Erythroblast (primary cell): ENCODE measurements at regions not wholly inside any gene's neighbourhood (a gene's known extent, or its start where the extent isn't known, plus 50 kb on each side); places are given as distances from the start of the nearest gene placed in this dataset.

Experiments
- DNase-seq, 2 experiments: peaks; one replicate each; lab custom pipeline; 2025; lab: John Stamatoyannopoulos, UW
- GATA1 ChIP-seq: IDR thresholded peaks from 2 replicates; pipeline ENCODE4 v1.6.1; 2011; ENCODE audit warnings: low read depth, mild to moderate bottlenecking, control low read depth, low read length, moderate library complexity
- POLR2A ChIP-seq: IDR thresholded peaks from 2 replicates; pipeline ENCODE4 v1.6.1; 2011; ENCODE audit warnings: mild to moderate bottlenecking, low read length

DNA sequence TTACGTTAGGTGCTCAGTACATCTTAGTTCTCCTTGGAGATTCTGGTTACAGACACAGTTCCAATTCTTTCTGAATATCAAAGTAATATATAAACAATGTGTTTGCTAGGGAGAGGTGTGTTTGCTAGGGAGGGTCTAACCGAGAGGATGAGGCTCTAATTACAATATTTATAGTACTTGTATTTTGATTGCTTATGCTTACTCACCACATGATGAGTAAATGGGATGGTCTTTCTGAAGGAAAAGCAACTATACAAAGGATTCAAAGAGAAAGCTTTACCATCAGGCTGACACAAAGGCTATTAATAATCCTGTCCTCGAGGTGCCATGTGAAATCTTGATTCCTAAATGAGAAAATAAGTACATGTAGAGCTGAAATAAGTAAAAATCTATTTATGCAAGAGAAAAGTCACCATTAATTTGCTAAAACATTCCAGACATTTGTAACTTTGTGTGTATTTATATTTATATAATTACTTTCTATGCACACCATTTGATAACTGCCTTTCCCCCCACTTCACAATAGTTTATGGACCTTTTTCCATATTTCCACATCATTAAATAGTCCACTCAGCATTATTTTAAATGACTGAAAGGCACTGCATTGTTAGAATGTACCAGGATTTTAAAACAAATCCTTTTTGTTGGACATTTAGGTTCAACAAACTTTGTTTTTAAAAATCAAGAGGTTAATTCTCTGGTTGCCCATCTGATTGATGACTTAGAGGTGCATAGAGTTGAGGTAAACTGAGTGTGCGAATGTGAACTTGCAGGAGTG is 94.5 kb upstream of the FN1 start:
- DNase-seq: no peak
- TF ChIP-seq POLR2A (no peak), GATA1 (no peak)

DNA sequence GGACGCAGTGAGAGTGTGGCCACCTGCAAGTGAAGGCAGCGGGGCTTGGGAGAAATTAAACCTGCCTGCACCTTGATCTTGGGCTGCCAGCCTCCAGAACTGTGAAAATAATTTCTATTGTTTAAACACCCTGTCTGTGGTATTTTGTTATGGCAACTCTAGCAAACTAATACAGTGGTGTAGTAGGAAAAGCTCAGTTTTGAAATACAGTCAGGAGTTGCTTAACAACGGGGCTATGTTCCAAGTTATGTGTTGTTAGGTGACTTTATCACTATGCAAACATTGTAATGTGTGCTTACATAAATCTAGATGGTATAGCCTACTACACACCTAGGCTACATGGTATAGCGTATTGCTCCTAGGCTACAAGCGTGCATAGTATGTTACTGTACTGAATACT is 93.4 kb upstream of the FN1 start:
- DNase-seq: no peak
- TF ChIP-seq POLR2A (no peak), GATA1 (no peak)

DNA sequence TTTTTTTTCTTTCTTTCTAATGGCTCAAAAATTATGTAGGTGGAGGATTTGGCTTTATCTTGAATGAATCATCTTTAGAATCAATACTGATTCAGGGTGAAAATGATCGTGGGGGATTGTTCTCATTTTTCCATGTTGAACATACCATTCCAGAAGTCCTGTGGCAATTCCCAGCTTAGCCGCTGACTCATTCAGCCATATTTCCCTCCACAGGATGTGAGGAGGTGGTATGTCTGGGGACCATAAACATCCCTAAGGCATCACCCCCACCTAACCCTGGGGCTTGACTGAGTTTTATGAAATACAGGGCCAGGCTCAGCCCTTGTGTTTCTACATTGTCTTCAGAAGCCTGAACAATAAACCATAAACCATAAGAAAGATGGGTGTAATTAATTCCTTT is 92.7 kb upstream of the FN1 start:
- no peak for TF ChIP-seq POLR2A
- no peak for TF ChIP-seq GATA1
- DNase-seq: no peak

DNA sequence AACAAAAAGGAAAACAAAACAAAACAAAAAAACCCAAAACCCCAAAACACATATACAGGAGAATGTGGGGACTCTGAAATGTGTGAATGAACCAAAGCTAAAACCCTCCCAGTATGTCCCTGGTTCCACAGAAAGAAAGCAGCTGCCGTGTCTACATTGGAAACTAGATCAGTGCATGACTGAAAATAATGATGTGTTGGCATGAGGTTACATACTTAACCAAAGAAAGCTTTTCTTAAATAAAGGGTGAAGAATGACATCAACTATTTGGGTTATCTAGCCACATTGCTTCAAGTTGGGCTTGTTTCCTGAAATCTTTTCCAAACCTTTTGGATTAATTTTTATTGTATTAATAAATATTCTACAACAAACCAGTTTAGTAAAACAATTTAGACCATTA is 91.9 kb upstream of the FN1 start:
- TF ChIP-seq POLR2A (no peak), GATA1 (no peak)
- DNase-seq: no peak

DNA sequence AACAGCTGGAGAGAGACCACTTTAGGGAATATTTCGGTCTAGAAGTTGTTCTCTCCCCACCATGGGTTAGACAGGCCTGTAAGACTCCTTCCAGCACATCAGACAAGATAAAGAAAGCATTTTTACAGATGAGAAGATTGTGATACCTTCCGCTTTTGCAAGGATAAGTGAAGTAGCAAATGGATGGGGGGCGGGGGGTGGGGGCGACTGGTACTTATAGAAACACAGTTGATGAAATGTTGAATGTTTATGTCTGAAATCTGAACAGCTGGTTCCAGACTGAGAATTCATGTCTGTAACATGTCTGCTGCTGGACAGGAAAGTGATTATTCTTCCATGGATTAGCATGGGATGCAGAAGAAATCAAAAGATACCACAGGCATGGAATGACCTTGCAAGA is 90.5 kb upstream of the FN1 start:
- DNase-seq: no peak
- TF ChIP-seq GATA1 (no peak), POLR2A (no peak)

DNA sequence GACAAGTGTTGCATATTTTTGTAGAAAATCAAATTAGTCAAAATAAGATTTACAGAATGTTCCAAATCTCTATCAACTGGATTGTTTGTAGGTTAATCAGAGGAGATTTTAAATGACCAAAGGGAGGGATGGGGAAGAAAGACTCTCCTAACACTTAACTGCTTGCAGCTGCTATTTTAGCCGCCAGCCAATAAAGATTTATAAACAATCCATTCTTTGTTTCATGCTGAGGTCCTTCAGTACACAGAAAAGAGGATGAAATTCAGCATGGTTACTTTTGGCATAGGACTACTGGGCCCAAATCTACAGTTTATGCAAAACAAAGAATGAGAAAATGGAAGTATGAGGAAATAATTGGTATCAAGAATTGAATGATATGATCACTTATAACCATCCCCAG is 86.4 kb upstream of the FN1 start:
- TF ChIP-seq POLR2A (no peak), GATA1 (no peak)
- no peak for DNase-seq

DNA sequence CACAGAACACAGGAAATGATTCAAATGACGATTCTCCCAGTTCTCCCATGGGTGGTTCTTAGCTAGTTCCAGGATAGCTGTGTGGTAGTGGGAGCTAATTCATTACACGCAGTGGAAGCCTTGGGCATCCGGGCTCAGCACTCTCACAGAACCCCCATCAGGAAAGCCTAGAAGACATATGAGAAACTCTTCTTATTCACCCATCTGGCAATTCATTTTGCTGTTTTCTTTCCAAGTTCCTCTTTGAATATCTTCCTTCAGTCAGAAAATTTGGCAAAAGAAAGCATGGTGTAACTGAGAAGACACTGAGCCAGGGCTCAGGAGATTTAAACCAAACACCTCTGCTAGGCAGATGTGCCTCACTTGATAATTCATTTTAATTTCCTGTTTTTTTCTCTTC is 85.2 kb upstream of the FN1 start:
- no peak for TF ChIP-seq GATA1
- DNase-seq: no peak

DNA sequence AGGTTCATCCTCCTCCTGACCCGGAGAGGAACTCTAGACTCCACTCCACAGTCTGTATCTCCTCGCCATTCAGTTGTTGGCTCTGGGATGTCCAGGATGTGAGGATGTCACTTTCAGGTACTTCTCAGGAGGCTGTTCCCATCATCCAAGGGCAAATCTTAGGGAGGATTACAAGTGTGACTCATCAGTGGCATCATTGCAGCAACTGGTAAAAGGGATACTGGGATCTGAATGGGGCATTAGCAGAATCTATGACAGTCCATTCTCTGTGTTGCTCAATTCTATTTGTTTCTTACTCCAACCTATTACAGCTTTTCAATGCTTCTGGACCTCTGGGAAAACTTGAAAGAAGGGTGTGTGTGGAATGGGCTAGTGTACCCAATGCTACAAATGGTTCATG is 81.5 kb upstream of the FN1 start:
- DNase-seq: no peak
- TF ChIP-seq POLR2A: no peak
- TF ChIP-seq GATA1: no peak

DNA sequence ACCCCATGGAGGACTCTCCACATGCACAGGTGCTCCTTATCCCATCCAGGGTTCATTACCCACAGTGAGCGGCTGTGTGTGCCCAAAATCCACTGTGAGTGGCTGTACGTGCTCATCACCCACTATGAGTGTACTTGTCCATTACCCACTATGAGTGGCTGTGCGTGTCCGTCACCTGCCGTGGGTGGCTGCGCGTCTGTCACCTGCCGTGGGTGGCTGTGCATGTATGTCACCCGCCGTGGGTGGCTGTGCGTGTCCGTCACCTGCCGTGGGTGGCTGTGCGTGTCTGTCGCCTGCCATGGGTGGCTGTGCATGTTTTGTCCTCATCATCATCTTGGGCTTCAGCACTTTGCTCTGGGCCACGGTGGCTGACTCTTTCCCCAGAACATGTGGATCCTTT is 78.6 kb upstream of the FN1 start:
- TF ChIP-seq GATA1 (no peak), POLR2A (no peak)
- no peak for DNase-seq

DNA sequence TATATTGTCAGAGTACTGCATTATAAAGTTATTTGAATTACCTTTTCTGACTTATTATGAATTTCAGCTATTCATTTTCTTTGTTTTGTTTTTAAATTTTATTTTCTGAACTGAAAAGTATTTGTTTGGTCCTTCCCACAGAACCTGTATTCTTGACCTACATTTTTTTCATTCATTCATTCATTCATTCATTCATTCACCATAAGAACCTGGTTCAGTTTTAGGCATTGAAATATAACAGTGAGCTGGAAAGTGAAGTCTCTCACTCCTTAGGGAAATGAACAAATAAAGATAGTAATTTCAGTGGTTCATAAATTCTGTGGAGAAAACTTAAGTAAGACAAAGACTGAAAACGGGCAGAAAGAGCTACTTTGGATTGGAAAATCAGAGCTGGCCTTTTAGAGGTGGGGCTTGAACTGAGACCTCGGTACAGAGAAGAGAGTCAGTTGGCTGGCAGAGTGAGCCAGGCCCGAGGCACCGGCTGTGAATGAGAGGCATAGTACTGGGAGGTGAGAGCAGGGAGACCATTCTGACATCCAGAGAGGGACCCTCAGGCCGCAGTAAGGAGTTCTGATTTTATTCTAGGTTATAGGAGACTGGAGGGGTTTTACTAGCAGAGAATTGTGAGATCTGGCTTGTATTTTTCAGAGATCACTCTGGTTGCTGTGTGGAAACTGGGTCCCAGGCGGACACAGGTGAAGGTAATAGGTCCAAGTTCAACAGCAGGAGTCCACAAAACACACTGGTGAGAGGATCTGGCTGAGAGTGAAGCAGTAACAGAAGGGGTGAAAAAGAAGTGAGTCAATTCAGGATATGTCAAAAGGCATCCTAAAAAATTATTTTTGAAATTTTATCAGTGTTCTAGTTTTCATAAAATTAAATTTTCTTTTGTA is 75.8 kb upstream of the FN1 start:
- no peak for TF ChIP-seq GATA1
- no peak for TF ChIP-seq POLR2A
- DNase-seq: no peak

DNA sequence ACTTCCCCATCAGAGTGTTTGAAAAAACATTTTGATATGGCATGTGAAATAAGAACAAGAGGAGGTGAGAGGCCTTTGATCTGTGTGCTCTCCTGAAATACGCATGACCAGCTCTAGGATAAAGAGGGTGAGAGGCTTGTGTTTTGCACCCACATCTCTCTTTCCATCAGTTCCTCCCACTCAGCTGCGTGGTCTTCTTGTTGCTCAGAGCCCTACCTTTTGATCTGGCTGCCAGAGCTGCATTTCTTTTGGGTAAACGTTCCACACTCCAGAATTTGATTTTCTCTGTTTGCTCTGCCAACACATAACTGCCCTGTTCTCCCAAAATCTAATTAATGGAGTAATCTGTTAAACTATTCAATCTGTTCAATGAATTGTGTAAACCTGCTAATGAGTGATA is 72.0 kb upstream of the FN1 start:
- DNase-seq: no peak
- TF ChIP-seq POLR2A (no peak), GATA1 (no peak)

DNA sequence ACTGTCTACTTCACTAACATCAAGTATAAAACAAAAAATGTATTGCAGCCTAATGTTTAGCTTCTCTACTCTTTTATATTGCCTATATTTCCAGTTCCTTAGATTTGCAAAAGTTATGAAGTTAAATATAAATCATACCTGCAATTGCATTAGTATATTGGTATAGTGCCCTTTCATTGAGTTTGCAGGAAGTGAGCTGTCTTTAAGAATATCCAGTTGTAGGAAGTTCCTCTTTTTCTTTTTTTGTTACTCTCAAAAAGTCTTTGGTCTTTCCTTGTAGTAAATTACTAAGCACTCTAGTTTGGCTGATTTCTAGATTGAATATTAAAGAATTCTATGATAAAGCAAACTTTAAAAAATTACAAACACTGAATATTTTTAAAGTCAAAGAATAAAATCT is 71.3 kb upstream of the FN1 start:
- no peak for TF ChIP-seq POLR2A
- TF ChIP-seq GATA1: no peak
- DNase-seq: no peak

DNA sequence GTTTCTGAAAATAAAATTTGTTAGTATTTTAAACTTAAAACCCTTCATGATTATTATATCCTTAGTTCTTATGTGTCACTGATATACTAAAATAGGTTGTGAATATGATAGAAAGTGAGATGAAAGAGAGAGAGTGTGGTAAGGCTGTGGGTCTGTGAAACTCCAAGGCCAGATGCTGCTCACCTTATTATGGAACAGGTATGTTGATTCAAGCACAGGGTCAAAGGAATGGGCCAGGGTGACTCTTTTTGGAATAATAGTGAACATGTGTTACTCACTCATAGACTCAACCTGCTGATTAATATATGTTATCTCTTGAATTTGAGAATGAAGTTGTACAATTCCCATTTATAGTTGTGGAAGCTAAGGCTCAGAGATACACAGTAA is 70.7 kb upstream of the FN1 start:
- no peak for DNase-seq
- TF ChIP-seq POLR2A: no peak

DNA sequence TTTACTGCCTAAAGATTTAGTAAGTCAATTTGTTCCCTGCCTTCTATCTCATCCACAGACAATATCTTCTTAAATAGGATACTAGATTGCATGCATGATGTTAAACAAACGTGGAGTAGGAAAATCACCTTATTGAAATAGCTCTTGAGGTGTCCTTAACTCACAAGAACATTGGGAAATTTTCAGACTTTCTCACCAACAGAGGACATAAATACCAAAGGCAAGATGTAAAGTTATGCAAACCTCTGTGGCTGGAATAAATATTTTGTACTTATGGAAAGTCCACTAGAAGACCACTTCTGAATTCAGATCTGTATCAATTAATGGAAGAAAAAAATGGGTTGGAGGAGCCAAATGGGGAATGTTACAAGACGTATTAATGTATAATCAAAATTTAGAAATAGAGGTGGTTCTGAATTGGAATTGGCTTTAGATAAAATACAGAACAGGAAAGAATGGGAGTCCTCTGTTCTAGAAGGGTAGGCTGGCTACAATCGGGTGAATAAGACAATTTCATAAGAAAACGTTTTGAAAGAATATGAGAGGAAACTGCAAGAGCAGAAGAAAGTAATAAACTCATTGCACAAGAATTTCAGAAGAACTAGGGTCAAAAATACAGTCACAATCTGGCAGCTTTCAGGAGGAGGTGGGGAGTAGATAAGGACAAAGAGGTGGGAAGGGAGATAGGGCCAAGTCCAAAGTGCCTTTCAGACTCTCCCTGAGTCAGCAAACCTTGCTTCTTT is 69.3 kb upstream of the FN1 start:
- peak; percentile 54 to 59 for DNase-seq
- no peak for TF ChIP-seq GATA1
- no peak for TF ChIP-seq POLR2A

DNA sequence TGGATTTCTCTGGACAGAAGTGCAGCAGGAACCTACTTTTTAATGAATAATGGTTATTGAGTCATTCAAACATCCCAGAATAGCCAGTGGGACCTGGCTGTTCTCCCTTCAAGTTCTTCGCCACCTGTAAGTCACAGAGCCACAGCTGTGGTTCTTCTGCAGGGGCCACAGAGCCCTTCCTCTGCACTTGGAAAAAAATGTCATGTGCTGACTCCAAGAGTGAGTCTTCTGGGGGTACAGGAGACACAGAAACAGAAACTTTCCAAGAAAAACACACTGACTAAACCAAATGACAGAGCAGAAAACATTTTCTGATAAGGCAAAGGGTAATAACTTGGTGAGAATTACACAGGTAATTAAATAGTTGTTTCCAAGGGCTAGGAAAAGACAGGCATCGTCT is 68.7 kb upstream of the FN1 start:
- TF ChIP-seq GATA1: no peak
- TF ChIP-seq POLR2A: no peak
- peak in 1 of 2 experiments; percentile 16 for DNase-seq

DNA sequence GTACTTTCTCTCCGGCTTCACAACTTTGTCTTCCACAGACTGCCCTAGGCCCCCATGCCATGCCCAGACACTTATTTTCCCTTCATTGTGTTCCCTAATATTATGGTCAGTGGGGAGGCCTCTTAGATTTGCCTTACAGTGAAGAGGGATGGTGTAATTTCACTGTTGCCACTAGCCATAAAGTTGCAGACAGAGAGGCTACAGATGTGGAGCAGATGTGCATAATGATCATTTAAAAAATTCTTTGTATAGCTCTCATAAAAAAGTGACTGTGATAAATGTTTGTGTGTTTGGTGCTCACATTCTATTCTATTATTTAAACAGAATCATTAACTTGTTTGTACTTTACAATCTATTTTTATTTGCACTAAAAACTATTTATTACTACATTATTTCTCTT is 67.5 kb upstream of the FN1 start:
- no peak for DNase-seq
- TF ChIP-seq GATA1 (no peak), POLR2A (no peak)
